Liver (tissue), 8 donors: ENCODE measurements at regions not wholly inside any gene's neighbourhood (a gene's known extent, or its start where the extent isn't known, plus 50 kb on each side); places are given as distances from the start of the nearest gene placed in this dataset.

Experiments
- DNase-seq: peaks from one replicate; pipeline ENCODE4 v3.0.0-alpha.2; 2017; ENCODE audit warnings: low spot score
- H3K27ac ChIP-seq, 2 donors: one replicate each; pipeline ENCODE4 v1.7.0; 2013; ENCODE audit warnings: inconsistent platforms in 2 of 2, low read length in 2 of 2, control low read depth in 1 of 2, low read depth in 1 of 2, mild to moderate bottlenecking in 1 of 2
- H3K27me3 ChIP-seq, 4 donors: one replicate each; pipeline versions ENCODE4 v1.6.1 to v1.7.0; 2013; ENCODE audit warnings: low read length in 3 of 4, inconsistent platforms in 1 of 4, mild to moderate bottlenecking in 1 of 4, moderate library complexity in 1 of 4; ENCODE audit not compliant: control insufficient read depth in 4 of 4, insufficient read depth in 4 of 4
- H3K36me3 ChIP-seq, 4 donors: one replicate each; pipeline versions ENCODE4 v1.6.1 to v1.7.0; 2013; ENCODE audit warnings: low read length in 3 of 4, mild to moderate bottlenecking in 3 of 4, low read depth in 1 of 4, moderate library complexity in 1 of 4; ENCODE audit not compliant: control insufficient read depth in 4 of 4, insufficient read depth in 3 of 4
- H3K4me1 ChIP-seq, 4 donors: one replicate each; pipeline versions ENCODE4 v1.6.1 to v1.7.0; 2013; ENCODE audit warnings: low read length in 3 of 4, mild to moderate bottlenecking in 3 of 4, moderate library complexity in 1 of 4; ENCODE audit not compliant: control insufficient read depth in 4 of 4, insufficient read depth in 4 of 4
- H3K4me3 ChIP-seq, 3 donors: one replicate each; pipeline versions ENCODE4 v1.6.1 to v1.7.0; 2013; ENCODE audit warnings: low read length in 3 of 3, control low read depth in 1 of 3, low read depth in 1 of 3, mild to moderate bottlenecking in 1 of 3
- H3K9ac ChIP-seq, 2 donors: one replicate each; pipeline ENCODE4 v1.7.0; 2013; ENCODE audit warnings: low read length in 2 of 2, mild to moderate bottlenecking in 2 of 2, moderate library complexity in 2 of 2, control low read depth in 1 of 2, low read depth in 1 of 2
- H3K9me3 ChIP-seq, 4 donors: one replicate each; pipeline versions ENCODE4 v1.6.1 to v1.7.0; 2013; ENCODE audit warnings: low read length in 3 of 4; ENCODE audit not compliant: control insufficient read depth in 4 of 4
- ATF3 ChIP-seq: IDR thresholded peaks from 2 replicates; pipeline ENCODE4 v1.6.1; 2016; ENCODE audit warnings: antibody characterized with exemption
- CTCF ChIP-seq: fragments of 150-350 bp; IDR thresholded peaks from 2 replicates; pipeline ENCODE4 v1.5.1; 2017; ENCODE audit warnings: improper control_type of control experiment, low read depth, low read length; ENCODE audit not compliant: missing input control
- EGR1 ChIP-seq, 2 donors: IDR thresholded peaks; 2 replicates each; pipeline ENCODE4 v1.6.1; 2016 to 2018; ENCODE audit warnings: antibody characterized with exemption in 2 of 2, low read depth in 2 of 2
- FOXA2 ChIP-seq: IDR thresholded peaks from 2 replicates; pipeline ENCODE4 v1.6.1; 2016; ENCODE audit warnings: antibody characterized with exemption
- GABPA ChIP-seq, 2 donors: IDR thresholded peaks in 1 of 2; conservative IDR thresholded peaks in 1 of 2; 2 replicates each; pipeline ENCODE4 v1.6.1; 2016; ENCODE audit warnings: antibody characterized with exemption in 2 of 2, mild to moderate bottlenecking in 1 of 2, moderate library complexity in 1 of 2
- HNF4A ChIP-seq, 2 donors: conservative IDR thresholded peaks; 2 replicates each; pipeline ENCODE4 v1.6.1; 2016; ENCODE audit warnings: antibody characterized with exemption in 2 of 2, mild to moderate bottlenecking in 2 of 2
- HNF4G ChIP-seq: IDR thresholded peaks from 2 replicates; pipeline ENCODE4 v1.6.1; 2016; ENCODE audit warnings: antibody characterized with exemption
- JUND ChIP-seq, 2 donors: IDR thresholded peaks; 2 replicates each; pipeline ENCODE4 v1.6.1; 2016; ENCODE audit warnings: antibody characterized with exemption in 2 of 2
- NR2F2 ChIP-seq: IDR thresholded peaks from 2 replicates; pipeline ENCODE4 v1.6.1; 2016; ENCODE audit warnings: antibody characterized with exemption
- RAD21 ChIP-seq, 2 donors: IDR thresholded peaks; 2 replicates each; pipeline ENCODE4 v1.6.1; 2016; ENCODE audit warnings: antibody characterized with exemption in 2 of 2, mild to moderate bottlenecking in 2 of 2
- REST ChIP-seq: IDR thresholded peaks from 2 replicates; pipeline ENCODE4 v1.6.1; 2016; ENCODE audit warnings: antibody characterized with exemption, mild to moderate bottlenecking
- RXRA ChIP-seq, 2 donors: IDR thresholded peaks; 2 replicates each; pipeline ENCODE4 v1.6.1; 2017 to 2018; ENCODE audit warnings: antibody characterized with exemption in 2 of 2, mild to moderate bottlenecking in 1 of 2
- SP1 ChIP-seq: IDR thresholded peaks from 2 replicates; pipeline ENCODE4 v1.6.1; 2018; ENCODE audit warnings: antibody characterized with exemption, mild to moderate bottlenecking
- TAF1 ChIP-seq: conservative IDR thresholded peaks from 2 replicates; pipeline ENCODE4 v1.6.1; 2016; ENCODE audit warnings: antibody characterized with exemption, mild to moderate bottlenecking
- YY1 ChIP-seq: IDR thresholded peaks from 2 replicates; pipeline ENCODE4 v1.6.1; 2016; ENCODE audit warnings: antibody characterized with exemption, mild to moderate bottlenecking
- ZBTB33 ChIP-seq: IDR thresholded peaks from 2 replicates; pipeline ENCODE4 v1.6.1; 2016; ENCODE audit warnings: antibody characterized with exemption
- WGBS: extraction: QIAGEN DNeasy Blood & Tissue Kit; methylation state at CpG from one replicate; pipeline ENCODE4 v1.1.7; 2013; 5-methylcytosine and 5-hydroxymethylcytosine counted together
- TF ChIP-seq, protein P1 (sequence below): IDR thresholded peaks from 2 replicates; pipeline ENCODE4 v1.6.1; 2016; ENCODE audit warnings: antibody characterized with exemption
- donor health status: healthy.
- donor health status: healthy.
- donor health status: healthy.
- donor health status: healthy.
- donor health status: healthy.

DNA sequence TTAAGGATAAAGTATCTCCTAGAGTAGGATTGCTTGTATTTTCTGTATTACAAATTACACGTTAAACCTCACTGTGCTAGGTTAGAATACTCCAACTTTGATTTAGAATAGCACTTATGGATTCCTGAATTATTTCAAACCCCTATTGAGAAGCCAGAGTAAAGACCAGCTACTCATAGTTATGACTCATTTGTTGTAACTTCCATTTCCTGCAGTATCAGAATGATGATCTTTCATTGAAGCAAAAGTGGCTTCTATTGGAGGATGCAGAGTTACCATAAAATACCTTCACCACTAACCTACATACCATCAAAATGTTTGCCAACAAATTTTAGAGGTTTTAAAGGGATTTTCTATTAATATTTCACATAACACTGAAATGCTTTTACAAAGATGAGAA, 1322.7 kb upstream of the ALCAM start:
- Histone ChIP-seq H3K9ac (no peak overlapping the region), H3K36me3 (no peaks in the 10 kb centered on the region), H3K9me3 (no peaks in the 10 kb centered on the region), H3K27me3 (no peaks in the 10 kb centered on the region), H3K27ac (no peak overlapping the region), H3K4me3 (no peak overlapping the region), H3K4me1 (no peaks in the 10 kb centered on the region)
- 79% methylated on average over 1 of the region's 1 CpG for WGBS
- TF ChIP-seq HNF4A (conservative IDR thresholded peaks at IDR 0.05) (no peak), TAF1 (no peak), JUND (IDR thresholded peaks at IDR 0.05) (no peak), EGR1 (IDR thresholded peaks at IDR 0.05; ENCODE audit: low read depth in 2 of 2) (no peak), GABPA (IDR thresholded peaks at IDR 0.05 in 1 of 2, conservative IDR thresholded peaks at IDR 0.05 in 1 of 2) (no peak), REST (no peak), ATF3 (no peak), SP1 (no peak), CTCF (no peak), RXRA (IDR thresholded peaks at IDR 0.05) (no peak), NR2F2 (no peak), FOXA2 (no peak)
- TF ChIP-seq, protein P1, sequence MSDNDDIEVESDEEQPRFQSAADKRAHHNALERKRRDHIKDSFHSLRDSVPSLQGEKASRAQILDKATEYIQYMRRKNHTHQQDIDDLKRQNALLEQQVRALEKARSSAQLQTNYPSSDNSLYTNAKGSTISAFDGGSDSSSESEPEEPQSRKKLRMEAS: no peak
- DNase-seq: no peak

GRCh38 chr3:104066658-104067057, 1300.1 kb upstream of the ALCAM start:
- WGBS: 88% methylated on average over 2 of the region's 2 CpGs
- Histone ChIP-seq H3K36me3 (no peaks in the 10 kb centered on the region), H3K27ac (no peak overlapping the region), H3K9me3 (no peaks in the 10 kb centered on the region), H3K27me3 (no peaks in the 10 kb centered on the region), H3K4me1 (no peaks in the 10 kb centered on the region), H3K4me3 (no peak overlapping the region), H3K9ac (no peak overlapping the region)
- DNase-seq: no peak
- no peak for TF ChIP-seq FOXA2
- no peak for TF ChIP-seq HNF4G
- no peak for TF ChIP-seq YY1
- no peak for TF ChIP-seq RXRA (IDR thresholded peaks at IDR 0.05)
- no peak for TF ChIP-seq CTCF
- no peak for TF ChIP-seq REST
- no peak for TF ChIP-seq ZBTB33
- no peak for TF ChIP-seq ATF3
- TF ChIP-seq RAD21 (IDR thresholded peaks at IDR 0.05): no peak
- TF ChIP-seq, protein P1: no peak
- no peak for TF ChIP-seq EGR1 (IDR thresholded peaks at IDR 0.05; ENCODE audit: low read depth in 2 of 2)
- TF ChIP-seq HNF4A (conservative IDR thresholded peaks at IDR 0.05): no peak
- no peak for TF ChIP-seq TAF1
- TF ChIP-seq SP1: no peak
